H9 (cell line): ENCODE measurements at regions not wholly inside any gene's neighbourhood (a gene's known extent, or its start where the extent isn't known, plus 50 kb on each side); places are given as distances from the start of the nearest gene placed in this dataset.

Experiments
- DNase-seq: peaks from one replicate; pipeline ENCODE4 v3.0.0-alpha.2; 2017
- H2AFZ ChIP-seq: one replicate; pipeline ENCODE4 v1.6.1; 2013; ENCODE audit warnings: mild to moderate bottlenecking, low read length, control low read depth, moderate library complexity
- H2AK5ac ChIP-seq: 2 replicates; pipeline ENCODE4 v1.6.1; 2013; ENCODE audit warnings: low read length, control low read depth, mixed read lengths; ENCODE audit not compliant: insufficient read length
- H2BK120ac ChIP-seq: one replicate; pipeline ENCODE4 v1.6.1; 2013; ENCODE audit warnings: low read depth, mild to moderate bottlenecking, low read length, control low read depth, inconsistent platforms; ENCODE audit not compliant: poor library complexity, severe bottlenecking
- H2BK12ac ChIP-seq: 2 replicates; pipeline ENCODE4 v1.6.1; 2013; ENCODE audit warnings: low read length, control low read depth, mixed read lengths, low read depth; ENCODE audit not compliant: insufficient read length
- H2BK15ac ChIP-seq: 2 replicates; pipeline ENCODE4 v1.6.1; 2013; ENCODE audit warnings: low read depth, low read length, control low read depth
- H2BK20ac ChIP-seq: one replicate; pipeline ENCODE4 v1.6.1; 2013; ENCODE audit warnings: low read depth, mild to moderate bottlenecking, low read length, control low read depth, inconsistent platforms; ENCODE audit not compliant: poor library complexity, severe bottlenecking
- H2BK5ac ChIP-seq: 2 replicates; pipeline ENCODE4 v1.6.1; 2013; ENCODE audit warnings: low read length, control low read depth, mixed read lengths; ENCODE audit not compliant: insufficient read length
- H3K14ac ChIP-seq: 2 replicates; pipeline ENCODE4 v1.6.1; 2013; ENCODE audit warnings: low read length, control low read depth; ENCODE audit not compliant: insufficient read depth
- H3K18ac ChIP-seq: 2 replicates; pipeline ENCODE4 v1.6.1; 2013; ENCODE audit warnings: low read depth, mild to moderate bottlenecking, mixed read lengths, low read length, control low read depth; ENCODE audit not compliant: insufficient read length
- H3K23ac ChIP-seq: 2 replicates; pipeline ENCODE4 v1.6.1; 2013; ENCODE audit warnings: low read length, control low read depth, mixed read lengths, low read depth; ENCODE audit not compliant: insufficient read length
- H3K23me2 ChIP-seq: 2 replicates; pipeline ENCODE4 v1.6.1; 2013; ENCODE audit warnings: low read depth, mild to moderate bottlenecking, mixed read lengths, low read length, control low read depth; ENCODE audit not compliant: insufficient read length, poor library complexity, severe bottlenecking
- H3K27ac ChIP-seq: 2 replicates; pipeline ENCODE4 v1.5.1; 2013; ENCODE audit warnings: low read length, control low read depth, mixed read lengths, low read depth; ENCODE audit not compliant: insufficient read length
- H3K27me3 ChIP-seq: 2 replicates; pipeline ENCODE4 v1.6.1; 2013; ENCODE audit warnings: low read length, control low read depth, inconsistent platforms; ENCODE audit not compliant: insufficient read depth
- H3K4ac ChIP-seq: 2 replicates; pipeline ENCODE4 v1.6.1; 2013; ENCODE audit warnings: low read depth, mild to moderate bottlenecking, control low read depth, inconsistent platforms, low read length, moderate library complexity
- H3K4me1 ChIP-seq: 2 replicates; pipeline ENCODE4 v1.6.1; 2013; ENCODE audit warnings: low read length, control low read depth, inconsistent platforms; ENCODE audit not compliant: insufficient read depth
- H3K4me2 ChIP-seq: 2 replicates; pipeline ENCODE4 v1.6.1; 2013; ENCODE audit warnings: low read length, control low read depth, mixed read lengths; ENCODE audit not compliant: insufficient read length, insufficient read depth
- H3K56ac ChIP-seq: 2 replicates; pipeline ENCODE4 v1.6.1; 2013; ENCODE audit warnings: low read depth, mild to moderate bottlenecking, mixed read lengths, low read length, control low read depth; ENCODE audit not compliant: insufficient read length
- H3K79me1 ChIP-seq: 2 replicates; pipeline ENCODE4 v1.6.1; 2013; ENCODE audit warnings: low read depth, mild to moderate bottlenecking, moderate library complexity, low read length, control low read depth, inconsistent platforms; ENCODE audit not compliant: insufficient read depth, poor library complexity, severe bottlenecking
- H3K79me2 ChIP-seq: 2 replicates; pipeline ENCODE4 v1.6.1; 2013; ENCODE audit warnings: low read length, control low read depth, inconsistent platforms; ENCODE audit not compliant: insufficient read depth
- H3K9ac ChIP-seq: 2 replicates; pipeline ENCODE4 v1.6.1; 2013; ENCODE audit warnings: low read length, control low read depth, mixed read lengths; ENCODE audit not compliant: insufficient read length; ENCODE audit errors: extremely low read depth
- H3K9me3 ChIP-seq: one replicate; pipeline ENCODE4 v1.6.1; 2013; ENCODE audit warnings: low read depth, low read length, inconsistent platforms; ENCODE audit not compliant: control insufficient read depth
- H3T11ph ChIP-seq: one replicate; pipeline ENCODE4 v1.6.1; 2013; ENCODE audit warnings: mild to moderate bottlenecking, low read length, control low read depth, inconsistent platforms
- H4K20me1 ChIP-seq: one replicate; pipeline ENCODE4 v1.6.1; 2013; ENCODE audit not compliant: control insufficient read depth, insufficient read length, insufficient read depth
- H4K5ac ChIP-seq: 2 replicates; pipeline ENCODE4 v1.6.1; 2013; ENCODE audit warnings: low read depth, mild to moderate bottlenecking, mixed read lengths, low read length, control low read depth; ENCODE audit not compliant: insufficient read length
- H4K8ac ChIP-seq: replicated peaks from 2 replicates; pipeline ENCODE4 v1.6.1; 2013; ENCODE audit warnings: low read length, control low read depth, mixed read lengths, low read depth; ENCODE audit not compliant: insufficient read length
- H4K91ac ChIP-seq: 2 replicates; pipeline ENCODE4 v1.6.1; 2013; ENCODE audit warnings: low read depth, mild to moderate bottlenecking, moderate library complexity, mixed read lengths, low read length, control low read depth; ENCODE audit not compliant: insufficient read length
- H3K27ac Mint-ChIP-seq, 3 experiments: 2 replicates in 2 of 3; 3 replicates in 1 of 3; pipeline ENCODE4 v1.8.0; 2020 to 2021; ENCODE audit warnings: mixed read lengths in 3 of 3, mild to moderate bottlenecking in 1 of 3, moderate library complexity in 1 of 3
- H3K27me3 Mint-ChIP-seq: 2 replicates; pipeline ENCODE4 v1.8.0; 2021; ENCODE audit warnings: low read depth, mild to moderate bottlenecking, moderate library complexity, mixed read lengths
- H3K36me3 Mint-ChIP-seq, 3 experiments: 2 replicates in 2 of 3; 3 replicates in 1 of 3; pipeline ENCODE4 v1.8.0; 2020 to 2021; ENCODE audit warnings: low read depth in 3 of 3, mixed read lengths in 3 of 3; ENCODE audit not compliant: insufficient read depth in 1 of 3
- H3K4me1 Mint-ChIP-seq, 2 experiments: 2 replicates each; pipeline ENCODE4 v1.8.0; 2020; ENCODE audit warnings: mixed read lengths in 2 of 2
- H3K4me3 Mint-ChIP-seq, 2 experiments: 2 replicates in 1 of 2; 3 replicates in 1 of 2; pipeline ENCODE4 v1.8.0; 2020 to 2021; ENCODE audit warnings: mild to moderate bottlenecking in 2 of 2, mixed read lengths in 2 of 2, moderate library complexity in 1 of 2
- H3K9me3 Mint-ChIP-seq, 2 experiments: 2 replicates in 1 of 2; 3 replicates in 1 of 2; pipeline ENCODE4 v1.8.0; 2020; ENCODE audit warnings: mild to moderate bottlenecking in 2 of 2, mixed read lengths in 2 of 2, moderate library complexity in 1 of 2
- CTCF ChIP-seq: fragments of 200-600 bp; sonication (generic); conservative IDR thresholded peaks from 3 replicates; pipeline ENCODE4 v1.8.0; 2021; ENCODE audit warnings: antibody characterized with exemption, mild to moderate bottlenecking

GRCh38 chr7:118759921-118760320 lies 535.4 kb downstream of the ANKRD7 start:
- Histone ChIP-seq H3K9ac (no peak overlapping the region), H3K79me1 (no peaks in the 10 kb centered on the region), H4K5ac (no peak overlapping the region), H3T11ph (no peak overlapping the region), H3K4ac (no peak overlapping the region), H4K8ac (no peak overlapping the region), H3K4me2 (no peak overlapping the region), H3K23ac (no peak overlapping the region), H4K20me1 (no peaks in the 10 kb centered on the region), H2AFZ (no peak overlapping the region), H2BK5ac (no peak overlapping the region), H3K4me1 (no peaks in the 10 kb centered on the region), H3K14ac (no peak overlapping the region), H3K79me2 (no peaks in the 10 kb centered on the region), H3K9me3 (no peaks in the 10 kb centered on the region), H4K91ac (no peak overlapping the region), H2BK12ac (no peak overlapping the region), H3K18ac (no peak overlapping the region), H2AK5ac (no peak overlapping the region), H3K27ac (no peak overlapping the region), H3K23me2 (no peaks in the 10 kb centered on the region), H2BK120ac (no peak overlapping the region), H2BK15ac (no peak overlapping the region), H2BK20ac (no peak overlapping the region), H3K27me3 (no peaks in the 10 kb centered on the region), H3K56ac (no peak overlapping the region)
- Mint-ChIP-seq H3K9me3 (peaks cover 10 to 14% of the 10 kb centered on the region in 2 experiments; a peak in 4 of 5 replicates), H3K36me3 (peaks cover 5 to 10% (median 6%) of the 10 kb centered on the region in 3 experiments; a peak in 3 of 7 replicates), H3K4me3 (no peak overlapping the region), H3K27ac (no peak overlapping the region), H3K27me3 (no peaks in the 10 kb centered on the region), H3K4me1 (no peaks in the 10 kb centered on the region; a peak in 1 of 4 replicates)
- TF ChIP-seq CTCF: no peak
- no peak for DNase-seq
